AG10803 (cell line): ENCODE measurements at regions not wholly inside any gene's neighbourhood (a gene's known extent, or its start where the extent isn't known, plus 50 kb on each side); places are given as distances from the start of the nearest gene placed in this dataset.

ENCODE experiments used
- DNase-seq: peaks from one replicate; pipeline ENCODE4 v3.0.0; 2010; ENCODE audit warnings: low read depth
- H3K4me3 ChIP-seq: 2 replicates; pipeline ENCODE4 v1.5.1; 2011; ENCODE audit warnings: mild to moderate bottlenecking, low read length, control low read depth
- TF ChIP-seq, protein P1 (sequence below): conservative IDR thresholded peaks from 2 replicates; pipeline ENCODE4 v1.5.1; 2011; ENCODE audit warnings: mild to moderate bottlenecking, low read length, control low read depth, inconsistent platforms

GRCh38 chr9:105059252-105059651 lies 131.3 kb upstream of the ABCA1 start:
- peak; percentile 55 for DNase-seq
- no peak overlapping the region for H3K4me3 ChIP-seq
- TF ChIP-seq, protein P1, sequence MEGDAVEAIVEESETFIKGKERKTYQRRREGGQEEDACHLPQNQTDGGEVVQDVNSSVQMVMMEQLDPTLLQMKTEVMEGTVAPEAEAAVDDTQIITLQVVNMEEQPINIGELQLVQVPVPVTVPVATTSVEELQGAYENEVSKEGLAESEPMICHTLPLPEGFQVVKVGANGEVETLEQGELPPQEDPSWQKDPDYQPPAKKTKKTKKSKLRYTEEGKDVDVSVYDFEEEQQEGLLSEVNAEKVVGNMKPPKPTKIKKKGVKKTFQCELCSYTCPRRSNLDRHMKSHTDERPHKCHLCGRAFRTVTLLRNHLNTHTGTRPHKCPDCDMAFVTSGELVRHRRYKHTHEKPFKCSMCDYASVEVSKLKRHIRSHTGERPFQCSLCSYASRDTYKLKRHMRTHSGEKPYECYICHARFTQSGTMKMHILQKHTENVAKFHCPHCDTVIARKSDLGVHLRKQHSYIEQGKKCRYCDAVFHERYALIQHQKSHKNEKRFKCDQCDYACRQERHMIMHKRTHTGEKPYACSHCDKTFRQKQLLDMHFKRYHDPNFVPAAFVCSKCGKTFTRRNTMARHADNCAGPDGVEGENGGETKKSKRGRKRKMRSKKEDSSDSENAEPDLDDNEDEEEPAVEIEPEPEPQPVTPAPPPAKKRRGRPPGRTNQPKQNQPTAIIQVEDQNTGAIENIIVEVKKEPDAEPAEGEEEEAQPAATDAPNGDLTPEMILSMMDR = no peak

DNA sequence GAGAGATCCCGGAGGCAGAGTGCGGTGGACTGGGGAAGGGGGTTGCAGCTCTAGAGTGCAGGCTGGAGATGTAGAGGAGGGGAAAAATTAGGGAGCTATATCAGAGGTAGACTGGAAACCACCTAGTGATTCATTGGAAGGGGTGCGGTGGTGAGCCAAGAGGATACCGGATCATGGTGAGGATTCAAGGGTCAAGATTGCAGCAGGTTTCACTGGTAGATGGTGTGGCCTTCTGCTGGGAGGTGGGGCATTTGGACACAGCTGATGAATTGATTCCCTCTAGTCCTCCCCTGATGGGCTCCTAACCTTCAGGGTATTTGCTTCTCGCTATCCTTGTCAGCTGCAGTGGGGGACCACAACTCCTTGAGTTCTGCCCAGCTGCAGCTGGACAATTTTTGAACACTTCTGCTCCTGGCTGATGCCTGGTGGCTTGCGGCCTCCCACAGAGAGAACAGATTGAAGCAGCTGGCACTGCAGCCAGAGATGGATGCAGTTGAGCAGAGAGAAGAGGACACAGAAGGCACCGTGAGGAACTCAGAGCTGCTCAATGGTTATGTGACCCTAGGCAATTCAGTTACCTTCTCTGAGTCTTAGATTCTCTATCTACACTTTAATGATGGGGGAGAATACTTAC lies 134.4 kb upstream of the ABCA1 start:
- TF ChIP-seq, protein P1 = no peak
- no peak for DNase-seq
- no peak overlapping the region for H3K4me3 ChIP-seq

GRCh38 chr9:105064248-105065097 lies 136.5 kb upstream of the ABCA1 start:
- H3K4me3 ChIP-seq = no peak overlapping the region; the same call in 1 of the 2 replicates
- TF ChIP-seq, protein P1 = no peak
- peak; percentile 99 for DNase-seq

- TF ChIP-seq, protein P1 = no peak
- H3K4me3 ChIP-seq = no peak overlapping the region
- no peak for DNase-seq
Measured at GRCh38 chr9:105065098-105066088, 137.4 kb upstream of the ABCA1 start.

DNA sequence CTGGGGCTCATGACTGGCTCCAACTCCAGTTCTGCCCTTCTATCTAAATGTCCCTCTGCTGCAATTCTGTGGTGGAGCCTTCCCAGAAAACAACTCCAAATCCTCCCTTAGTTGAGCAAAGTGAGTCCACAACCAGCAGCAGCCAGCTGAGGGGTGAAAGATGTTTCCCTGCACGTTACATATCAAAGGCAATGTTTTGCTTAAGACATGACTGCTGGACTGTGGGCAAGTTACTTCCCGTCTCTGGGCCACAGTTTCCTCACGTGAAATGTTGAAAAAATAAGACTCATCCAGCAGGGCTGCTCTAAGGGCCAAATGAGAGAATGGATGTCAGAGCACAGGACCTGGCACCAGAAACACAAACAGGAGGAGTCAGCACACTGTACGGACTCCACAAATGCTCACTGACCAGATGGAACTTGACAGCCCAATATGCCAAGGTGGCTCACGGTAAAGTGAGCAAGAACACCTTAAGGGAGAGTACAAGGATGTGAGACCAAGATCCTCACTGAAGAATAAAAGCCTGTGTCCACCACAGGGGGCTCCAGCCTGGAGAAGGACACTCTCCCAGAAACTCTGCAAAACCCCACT lies 138.4 kb upstream of the ABCA1 start:
- no peak overlapping the region for H3K4me3 ChIP-seq
- DNase-seq = peak; percentile 58
- TF ChIP-seq, protein P1 = no peak

DNA sequence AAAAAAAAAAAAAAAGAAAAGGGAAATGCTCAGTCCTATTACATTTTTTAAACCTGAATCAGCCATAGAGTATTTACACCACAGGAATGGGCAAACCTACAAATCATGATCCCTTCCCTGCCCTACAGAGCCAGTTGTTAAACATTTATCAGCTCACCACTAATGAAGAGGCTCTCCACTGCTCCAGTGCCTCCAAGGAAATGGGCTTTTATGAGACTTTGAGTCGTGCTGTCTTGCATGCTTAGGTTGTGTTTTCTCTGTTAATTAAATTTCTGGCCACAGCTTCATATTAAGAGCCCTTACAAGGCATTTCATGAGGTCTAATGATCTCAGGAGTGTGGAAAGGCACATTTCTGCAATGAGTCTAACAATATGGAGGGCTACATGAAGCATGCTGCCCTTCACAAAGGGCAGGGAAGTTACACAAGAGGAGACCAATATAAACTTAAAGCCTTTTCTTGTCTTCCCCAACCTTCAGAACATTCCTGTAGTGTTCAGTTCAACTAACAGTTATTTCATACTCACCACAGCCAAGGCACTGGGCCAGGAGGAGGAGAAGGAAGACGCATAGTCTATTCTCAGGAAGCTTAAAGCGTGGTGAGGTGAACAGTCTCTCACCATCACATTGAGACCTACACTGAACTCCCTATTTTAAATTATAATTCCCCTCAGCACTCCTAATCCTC lies 140.1 kb upstream of the ABCA1 start:
- peak; percentile 78 for DNase-seq
- TF ChIP-seq, protein P1 = no peak
- H3K4me3 ChIP-seq = no peak overlapping the region
